ENCODE measurements at regions not wholly inside any gene's neighbourhood (a gene's known extent, or its start where the extent isn't known, plus 50 kb on each side); places are given as distances from the start of the nearest gene placed in this dataset.

- TF ChIP-seq, protein P1, sequence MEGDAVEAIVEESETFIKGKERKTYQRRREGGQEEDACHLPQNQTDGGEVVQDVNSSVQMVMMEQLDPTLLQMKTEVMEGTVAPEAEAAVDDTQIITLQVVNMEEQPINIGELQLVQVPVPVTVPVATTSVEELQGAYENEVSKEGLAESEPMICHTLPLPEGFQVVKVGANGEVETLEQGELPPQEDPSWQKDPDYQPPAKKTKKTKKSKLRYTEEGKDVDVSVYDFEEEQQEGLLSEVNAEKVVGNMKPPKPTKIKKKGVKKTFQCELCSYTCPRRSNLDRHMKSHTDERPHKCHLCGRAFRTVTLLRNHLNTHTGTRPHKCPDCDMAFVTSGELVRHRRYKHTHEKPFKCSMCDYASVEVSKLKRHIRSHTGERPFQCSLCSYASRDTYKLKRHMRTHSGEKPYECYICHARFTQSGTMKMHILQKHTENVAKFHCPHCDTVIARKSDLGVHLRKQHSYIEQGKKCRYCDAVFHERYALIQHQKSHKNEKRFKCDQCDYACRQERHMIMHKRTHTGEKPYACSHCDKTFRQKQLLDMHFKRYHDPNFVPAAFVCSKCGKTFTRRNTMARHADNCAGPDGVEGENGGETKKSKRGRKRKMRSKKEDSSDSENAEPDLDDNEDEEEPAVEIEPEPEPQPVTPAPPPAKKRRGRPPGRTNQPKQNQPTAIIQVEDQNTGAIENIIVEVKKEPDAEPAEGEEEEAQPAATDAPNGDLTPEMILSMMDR (conservative IDR thresholded peaks at IDR 0.05; ENCODE audit: low read length) = 0 out of 2 replicates have a peak, but pooled peaks have one; percentile 36
- no peak for TF ChIP-seq EZH2phosphoT487 (IDR thresholded peaks at IDR 0.05; ENCODE audit: borderline replicate concordance, low read depth, low read length)
Observed at GRCh38 chrX:135632353-135632752, 81.1 kb upstream of the CT45A1 start.
